ENCODE measurements at regions not wholly inside any gene's neighbourhood (a gene's known extent, or its start where the extent isn't known, plus 50 kb on each side); places are given as distances from the start of the nearest gene placed in this dataset.
"Not testable (repeated sequence)": the region's sequence is repeated elsewhere in the genome, so short reads cannot be mapped to it uniquely, and the experiment has no call there.

DNA sequence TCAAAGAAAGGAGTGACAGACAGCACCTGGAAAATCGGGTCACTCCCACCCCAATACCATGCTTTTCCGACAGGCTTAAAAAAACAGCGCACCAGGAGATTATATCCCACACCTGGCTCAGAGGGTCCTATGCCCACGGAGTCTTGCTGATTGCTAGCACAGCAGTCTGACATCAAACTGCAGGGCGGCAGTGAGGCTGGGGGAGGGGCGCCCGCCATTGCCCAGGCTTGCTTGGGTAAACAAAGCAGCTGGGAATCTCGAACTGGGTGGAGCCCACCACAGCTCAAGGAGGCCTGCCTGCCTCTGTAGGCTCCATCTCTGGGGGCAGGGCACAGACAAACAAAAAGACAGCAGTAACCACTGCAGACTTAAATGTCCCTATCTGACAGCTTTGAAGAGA, 74.5 kb upstream of the TPP2 start:
- TF ChIP-seq CTCF, POLR2A (IDR thresholded peaks at IDR 0.05): not testable (repeated sequence)
